Heart left ventricle (tissue), 16 donors: ENCODE measurements at regions not wholly inside any gene's neighbourhood (a gene's known extent, or its start where the extent isn't known, plus 50 kb on each side); places are given as distances from the start of the nearest gene placed in this dataset.

ENCODE experiments used
- ATAC-seq, 4 donors: fragments of 200-7000 bp; cut with Tn5 transposase; one replicate each; pipeline ENCODE4 v1.9.1; 2020 to 2022; ENCODE audit warnings: moderate library complexity in 4 of 4, mild to moderate bottlenecking in 3 of 4, moderate number of reproducible peaks in 1 of 4
- DNase-seq, 5 donors: peaks; one replicate each; pipeline ENCODE4 v3.0.0-alpha.2; 2020
- H3K27ac ChIP-seq, 12 donors: fragments of 200-600 bp; sonication (generic) in 4 of 12; one replicate each; pipeline versions ENCODE4 v1.5.0 to v1.8.0; 2016 to 2022; ENCODE audit warnings: mild to moderate bottlenecking in 2 of 12
- H3K27me3 ChIP-seq, 9 donors: fragments of 200-600 bp; sonication (generic) in 2 of 9; one replicate each; pipeline versions ENCODE4 v1.5.1 to v1.8.0; 2016 to 2022; ENCODE audit warnings: mild to moderate bottlenecking in 3 of 9
- H3K36me3 ChIP-seq, 9 donors: fragments of 200-600 bp; sonication (generic) in 2 of 9; one replicate each; pipeline versions ENCODE4 v1.5.0 to v1.8.0; 2018 to 2022; ENCODE audit warnings: mild to moderate bottlenecking in 2 of 9
- H3K4me1 ChIP-seq, 12 donors: fragments of 200-600 bp; sonication (generic) in 4 of 12; one replicate each; pipeline versions ENCODE4 v1.5.0 to v1.8.0; 2016 to 2022; ENCODE audit warnings: mild to moderate bottlenecking in 3 of 12
- H3K4me3 ChIP-seq, 12 donors: fragments of 200-600 bp; sonication (generic) in 4 of 12; one replicate each; pipeline versions ENCODE4 v1.5.0 to v1.8.0; 2017 to 2022; ENCODE audit warnings: mild to moderate bottlenecking in 9 of 12, moderate library complexity in 4 of 12
- H3K9me3 ChIP-seq, 12 donors: fragments of 200-600 bp; sonication (generic) in 4 of 12; one replicate each; pipeline versions ENCODE4 v1.5.0 to v1.8.0; 2016 to 2022; ENCODE audit warnings: mild to moderate bottlenecking in 1 of 12
- POLR2A ChIP-seq, 2 donors: fragments of 450-650 bp; IDR thresholded peaks; one replicate each; pipeline ENCODE4 v1.6.1; 2017; ENCODE audit warnings: antibody characterized with exemption in 2 of 2, mild to moderate bottlenecking in 2 of 2, moderate library complexity in 2 of 2
- WGBS, 4 donors: extraction: QIAGEN DNeasy Blood & Tissue Kit in 2 of 4; methylation state at CpG; one replicate each; pipeline versions ENCODE4 v1.1.5 to v1.1.7; 2013 to 2018; 5-methylcytosine and 5-hydroxymethylcytosine counted together
- intact Hi-C, 10 donors: fragments of 100-400 bp; cut with DNase I; formaldehyde crosslinking; loops; one replicate each; pipeline versions ENCODE4 v1.11.1 to v1.14.2; 2022
- TF ChIP-seq, protein P1 (sequence below), 12 donors: fragments of 200-600 bp; sonication (generic) in 4 of 12; IDR thresholded peaks; one replicate each; pipeline versions ENCODE4 v1.5.0 to v1.8.0; 2018 to 2022; ENCODE audit warnings: antibody characterized with exemption in 12 of 12, mild to moderate bottlenecking in 5 of 12
- donor health status: ischemic (EF 13 %, LVEDD 7.1; RV severe dilation, severe dysfunction).
- donor health status: healthy with polysubstance abuse.
- donor health status: DM: no; HTN: yes; CAD: no.
- donor health status: DM: no; HTN: no; CAD: no.
- donor health status: ischemic (EF 25% LVEDD 6.9; RV normal size, moderate dysfunction).
- donor health status: ischemic (EF 25% LVEDD 5.7; RV mildly dilated, moderate dysfunction).
- donor health status: healthy.
- donor health status: DM: yes; HTN: yes; CAD: no.
- donor health status: ischemic (EF 35%, LVEDD 5.7; RV mildly dilated, moderate dysfunction).
- donor health status: nonischemic (EF 11% LVEDD 7.7; RV severe dilation, severe dysfunction).
- donor health status: DM: yes; HTN: yes; CAD: no.
- donor health status: PGD.
- donor health status: ischemic (EF 29% LVEDD 5.4; RV normal size, mild dysfunction).
- donor health status: nonischemic (EF 23%, LVEDD 6.1; RV moderate dilation, normal function).

DNA sequence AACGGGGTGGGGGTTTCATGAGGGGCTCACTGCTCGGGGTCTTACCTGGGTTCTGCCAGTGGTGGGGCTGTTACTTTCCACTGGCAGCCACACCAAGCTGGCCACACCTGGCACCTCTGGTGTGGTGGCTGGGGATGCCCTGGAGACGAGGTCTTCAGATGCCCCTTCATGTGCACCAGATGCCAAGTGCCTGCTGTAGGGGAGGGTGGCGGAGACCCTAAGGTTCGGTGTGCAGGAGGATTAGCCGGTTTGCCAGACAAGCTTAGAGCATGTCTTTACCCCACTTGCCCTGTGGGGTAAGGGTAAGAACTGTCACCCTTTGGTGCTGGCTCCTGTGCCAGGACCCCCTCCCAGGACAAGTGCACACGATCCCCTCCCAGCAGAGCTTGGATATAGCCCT, 188.3 kb downstream of the TJP1 start:
- 79 to 88% (median 86%) methylated on average over 7 of the region's 7 CpGs for WGBS, 4 donors
- DNase-seq: no peak
- peaks cover 0 to 38% (median 19%) of the 10 kb centered on the region in 9 donors for H3K27me3 ChIP-seq

DNA sequence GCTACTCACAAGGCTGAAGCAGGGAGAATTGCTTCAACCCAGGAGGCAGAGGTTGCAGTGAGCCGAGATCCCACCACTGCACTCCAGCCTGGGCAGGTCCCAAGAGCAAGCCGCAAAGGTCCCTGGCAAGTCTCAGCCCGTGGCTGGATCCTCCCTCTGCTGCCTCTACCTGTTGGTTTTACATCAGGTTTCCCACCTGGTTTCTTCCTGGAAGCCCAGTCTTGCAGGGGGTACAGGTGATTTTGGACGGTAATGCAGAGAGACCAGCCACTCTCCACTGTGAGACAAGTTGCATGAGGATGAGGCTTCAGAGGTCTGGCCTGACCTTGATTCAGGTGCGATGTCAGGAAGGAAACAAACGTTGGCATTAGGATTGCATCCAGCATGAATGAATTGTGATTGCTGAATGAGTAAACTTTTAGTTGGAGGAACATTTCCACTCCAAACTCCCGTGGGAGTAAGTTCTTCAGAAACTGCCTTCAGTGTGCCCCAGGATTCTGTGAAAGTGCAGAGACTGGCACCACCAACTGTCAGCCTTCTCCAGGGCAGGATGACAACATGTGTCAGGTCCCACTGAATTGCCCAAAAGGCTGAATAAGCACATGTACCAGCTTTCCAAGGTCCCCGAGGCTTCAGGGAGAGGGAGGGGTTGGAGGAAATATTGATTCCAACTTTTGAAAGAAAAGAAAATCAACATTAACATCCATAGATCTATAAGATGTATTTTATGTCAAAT, 189.4 kb downstream of the TJP1 start:
- WGBS, 4 donors: 68 to 74% (median 72%) methylated on average over 8 of the region's 8 CpGs

More for the DNA sequence above, 188.3 kb downstream of the TJP1 start:
- H3K4me1 ChIP-seq: no peaks in the 10 kb centered on the region
- ATAC-seq: no peak
- no peaks in the 10 kb centered on the region for H3K9me3 ChIP-seq
- H3K27ac ChIP-seq: no peak overlapping the region
- no peaks in the 10 kb centered on the region for H3K36me3 ChIP-seq
- H3K4me3 ChIP-seq: no peak overlapping the region
- intact Hi-C loops: no loop called here
- TF ChIP-seq POLR2A (IDR thresholded peaks at IDR 0.05): no peak
- TF ChIP-seq, protein P1, sequence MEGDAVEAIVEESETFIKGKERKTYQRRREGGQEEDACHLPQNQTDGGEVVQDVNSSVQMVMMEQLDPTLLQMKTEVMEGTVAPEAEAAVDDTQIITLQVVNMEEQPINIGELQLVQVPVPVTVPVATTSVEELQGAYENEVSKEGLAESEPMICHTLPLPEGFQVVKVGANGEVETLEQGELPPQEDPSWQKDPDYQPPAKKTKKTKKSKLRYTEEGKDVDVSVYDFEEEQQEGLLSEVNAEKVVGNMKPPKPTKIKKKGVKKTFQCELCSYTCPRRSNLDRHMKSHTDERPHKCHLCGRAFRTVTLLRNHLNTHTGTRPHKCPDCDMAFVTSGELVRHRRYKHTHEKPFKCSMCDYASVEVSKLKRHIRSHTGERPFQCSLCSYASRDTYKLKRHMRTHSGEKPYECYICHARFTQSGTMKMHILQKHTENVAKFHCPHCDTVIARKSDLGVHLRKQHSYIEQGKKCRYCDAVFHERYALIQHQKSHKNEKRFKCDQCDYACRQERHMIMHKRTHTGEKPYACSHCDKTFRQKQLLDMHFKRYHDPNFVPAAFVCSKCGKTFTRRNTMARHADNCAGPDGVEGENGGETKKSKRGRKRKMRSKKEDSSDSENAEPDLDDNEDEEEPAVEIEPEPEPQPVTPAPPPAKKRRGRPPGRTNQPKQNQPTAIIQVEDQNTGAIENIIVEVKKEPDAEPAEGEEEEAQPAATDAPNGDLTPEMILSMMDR (IDR thresholded peaks at IDR 0.05): no peak

DNA sequence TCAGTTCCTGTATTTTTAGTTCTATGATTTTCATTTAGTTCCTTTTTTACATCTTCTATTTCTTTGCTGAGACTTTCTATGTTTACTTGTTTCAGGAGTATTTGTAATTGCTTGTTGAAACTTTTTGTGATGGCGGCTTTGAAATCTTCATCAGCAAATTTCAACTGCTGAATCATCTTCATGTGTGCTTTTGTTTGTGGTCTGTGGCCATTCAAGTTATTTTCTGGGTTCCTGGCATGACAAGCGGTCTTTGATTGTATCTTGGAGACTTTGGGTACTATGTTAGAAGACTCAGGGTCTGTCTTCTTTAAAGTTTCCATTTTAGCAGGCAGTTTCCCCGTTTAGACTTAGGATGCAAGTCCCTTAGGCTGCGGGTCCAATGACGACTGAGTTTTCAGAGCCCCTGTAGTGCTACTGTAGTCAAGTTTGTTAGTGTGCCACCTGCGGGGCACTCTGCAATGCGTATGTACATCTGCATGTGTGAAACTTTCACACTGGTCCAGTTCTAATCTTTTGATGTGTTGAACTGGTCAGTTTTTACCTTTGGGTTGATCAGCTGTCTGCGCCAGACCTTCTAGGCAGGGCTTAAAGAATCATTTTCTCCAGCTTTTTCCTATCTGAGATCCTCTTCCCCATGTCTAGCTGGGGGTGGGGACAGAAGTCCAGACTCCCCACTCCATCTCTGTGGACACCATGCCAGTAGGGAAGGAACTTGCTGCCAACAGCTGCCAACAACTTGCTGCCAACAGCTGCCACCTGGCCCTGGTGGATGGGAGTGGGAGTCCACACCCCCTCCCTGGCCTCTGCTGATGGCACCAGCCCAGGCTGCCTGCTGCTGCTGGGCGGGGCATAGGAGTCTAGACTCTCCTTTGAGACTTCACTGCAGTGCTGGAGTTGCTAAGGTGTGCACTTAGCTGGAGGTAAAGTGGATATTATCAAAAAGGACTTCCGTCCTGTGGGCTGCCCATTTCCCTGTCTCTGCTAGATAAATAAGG, 190.9 kb downstream of the TJP1 start:
- Histone ChIP-seq H3K9me3 (no peaks in the 10 kb centered on the region), H3K27me3 (peaks cover 0 to 33% (median 15%) of the 10 kb centered on the region in 9 donors), H3K4me1 (no peaks in the 10 kb centered on the region), H3K4me3 (no peak overlapping the region), H3K36me3 (no peaks in the 10 kb centered on the region), H3K27ac (no peak overlapping the region)
- intact Hi-C loops: no loop called here
- 54 to 60% (median 56%) methylated on average over 10 of the region's 10 CpGs for WGBS, 4 donors
- DNase-seq (no peak), ATAC-seq (no peak)
- TF ChIP-seq, protein P1 (IDR thresholded peaks at IDR 0.05): no peak
- TF ChIP-seq POLR2A (IDR thresholded peaks at IDR 0.05): no peak

More for the DNA sequence above, 189.4 kb downstream of the TJP1 start:
- ATAC-seq (no peak), DNase-seq (no peak)
- TF ChIP-seq POLR2A (IDR thresholded peaks at IDR 0.05): no peak
- TF ChIP-seq, protein P1 (IDR thresholded peaks at IDR 0.05): no peak
- intact Hi-C loops: no loop called here
- Histone ChIP-seq H3K27me3 (peaks cover 0 to 33% (median 19%) of the 10 kb centered on the region in 9 donors), H3K9me3 (no peaks in the 10 kb centered on the region), H3K27ac (no peak overlapping the region), H3K4me1 (no peaks in the 10 kb centered on the region), H3K36me3 (no peaks in the 10 kb centered on the region), H3K4me3 (no peak overlapping the region)

DNA sequence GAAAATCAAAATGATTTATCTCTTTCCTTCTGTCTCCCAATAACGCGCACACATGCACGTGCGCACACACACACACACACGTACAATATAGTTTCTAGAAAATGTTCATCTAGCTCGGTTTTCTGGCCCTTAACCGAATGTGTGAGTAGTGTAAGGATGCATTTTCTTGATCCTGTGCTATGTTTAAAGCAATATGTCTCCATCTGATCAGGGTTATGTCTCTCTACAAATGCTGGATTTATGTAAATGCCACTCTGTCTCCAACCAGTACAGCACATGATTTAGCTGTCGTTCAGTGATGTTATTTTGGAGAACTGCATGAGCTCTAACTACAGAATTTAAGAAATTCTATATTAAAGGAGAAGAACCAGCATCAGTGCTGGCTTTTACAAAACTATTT, 198.0 kb downstream of the TJP1 start:
- intact Hi-C loops: no loop called here
- no peaks in the 10 kb centered on the region for H3K9me3 ChIP-seq
- no peak for TF ChIP-seq POLR2A (IDR thresholded peaks at IDR 0.05)
- TF ChIP-seq, protein P1 (IDR thresholded peaks at IDR 0.05): no peak
- H3K27me3 ChIP-seq: peaks cover 0 to 4% (median 0%) of the 10 kb centered on the region in 9 donors
- H3K36me3 ChIP-seq: no peaks in the 10 kb centered on the region
- H3K27ac ChIP-seq: no peak overlapping the region
- ATAC-seq: no peak
- H3K4me1 ChIP-seq: no peaks in the 10 kb centered on the region
- no peak overlapping the region for H3K4me3 ChIP-seq
- 83 to 90% (median 88%) methylated on average over 8 of the region's 8 CpGs for WGBS, 4 donors
- no peak for DNase-seq
